Gastroesophageal sphincter (tissue), 4 donors: ENCODE measurements at regions not wholly inside any gene's neighbourhood (a gene's known extent, or its start where the extent isn't known, plus 50 kb on each side); places are given as distances from the start of the nearest gene placed in this dataset.
"Not testable (repeated sequence)": the region's sequence is repeated elsewhere in the genome, so short reads cannot be mapped to it uniquely, and the experiment has no call there.

Experiments
- ATAC-seq: fragments of 150-250 bp; one replicate; pipeline ENCODE4 v1.9.1; 2016; ENCODE audit warnings: mild to moderate bottlenecking, moderate library complexity
- H3K27ac ChIP-seq, 4 donors: fragments of 200-600 bp; sonication (generic) in 3 of 4; 1 replicate in 3 of 4; 2 replicates in 1 of 4; pipeline ENCODE4 v1.5.1; 2016 to 2019
- H3K27me3 ChIP-seq: fragments of 200-600 bp; sonication (generic); one replicate; pipeline ENCODE4 v1.5.1; 2019
- H3K36me3 ChIP-seq, 2 donors: fragments of 200-600 bp; sonication (generic); one replicate each; pipeline ENCODE4 v1.5.1; 2019; ENCODE audit warnings: control low read depth in 1 of 2
- H3K4me1 ChIP-seq, 3 donors: fragments of 200-600 bp; sonication (generic); 1 replicate in 2 of 3; 2 replicates in 1 of 3; pipeline ENCODE4 v1.5.1; 2016 to 2019; ENCODE audit warnings: control low read depth in 2 of 3
- H3K4me3 ChIP-seq, 2 donors: fragments of 200-600 bp; sonication (generic); one replicate each; pipeline ENCODE4 v1.5.1; 2019; ENCODE audit warnings: mild to moderate bottlenecking in 1 of 2, moderate library complexity in 1 of 2
- H3K9me3 ChIP-seq, 3 donors: fragments of 200-600 bp; sonication (generic); one replicate each; pipeline ENCODE4 v1.5.1; 2017 to 2019; ENCODE audit warnings: control low read depth in 2 of 3
- EP300 ChIP-seq: sonication (generic); formaldehyde crosslinking; IDR thresholded peaks from one replicate; pipeline ENCODE4 v1.6.1; 2017; ENCODE audit warnings: antibody characterized with exemption, mild to moderate bottlenecking
- POLR2A ChIP-seq, 2 donors: fragments of 450-650 bp; IDR thresholded peaks; one replicate each; pipeline ENCODE4 v1.6.1; 2017; ENCODE audit warnings: antibody characterized with exemption in 2 of 2, mild to moderate bottlenecking in 2 of 2, moderate library complexity in 1 of 2
- POLR2AphosphoS5 ChIP-seq: sonication (generic); formaldehyde crosslinking; IDR thresholded peaks from one replicate; pipeline ENCODE4 v1.6.1; 2017; ENCODE audit warnings: antibody characterized with exemption
- WGBS, 2 donors: methylation state at CpG; one replicate each; pipeline ENCODE4 v1.1.5; 2018; ENCODE audit warnings: low coverage in 1 of 2; 5-methylcytosine and 5-hydroxymethylcytosine counted together
- TF ChIP-seq, protein P1 (sequence below), 4 experiments: fragments of 200-600 bp in 2 of 4; fragments of 450-650 bp in 2 of 4; sonication (generic) in 1 of 4; IDR thresholded peaks; one replicate each; pipeline ENCODE4 v1.5.1; 2017 to 2019; ENCODE audit warnings: antibody characterized with exemption in 4 of 4, mild to moderate bottlenecking in 2 of 4, moderate library complexity in 2 of 4

DNA sequence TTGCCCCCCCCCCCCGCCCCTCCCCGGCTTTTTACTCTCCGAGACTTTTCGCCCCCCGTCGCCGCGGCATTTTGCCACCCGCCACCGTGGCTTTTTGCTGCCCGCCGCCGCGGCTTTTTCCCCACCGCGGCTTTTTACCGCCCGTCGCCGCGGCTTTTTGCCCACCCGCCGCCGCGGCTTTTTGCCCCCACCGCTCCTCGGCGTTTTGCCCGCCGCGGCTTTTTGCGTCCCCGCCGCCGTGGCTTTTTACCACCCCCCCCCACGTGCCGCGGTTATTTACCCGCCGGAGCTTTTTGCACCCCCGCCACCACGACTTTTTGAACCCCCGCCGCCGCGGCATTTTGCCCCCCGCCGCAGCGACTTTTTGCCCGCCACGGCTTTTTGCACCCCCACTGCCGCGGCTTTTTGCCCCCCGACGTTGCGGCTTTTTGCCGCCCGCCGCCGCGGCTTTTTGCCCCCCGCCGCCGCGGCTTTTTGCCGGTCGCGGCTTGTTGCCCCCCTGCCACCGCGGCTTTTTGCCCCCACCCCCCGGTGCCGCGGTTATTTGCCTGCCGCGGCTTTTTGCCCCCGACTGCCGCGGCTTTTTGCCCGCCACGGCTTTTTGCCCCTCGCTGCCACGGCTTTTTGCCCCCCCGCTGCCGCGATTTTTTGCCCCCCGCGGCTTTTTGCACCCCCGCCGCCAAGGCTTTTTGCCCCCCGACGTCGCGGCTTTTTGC, 461.1 kb downstream of the ZNF33B start:
- Histone ChIP-seq H3K27me3 (peaks cover 58% of the 10 kb centered on the region), H3K36me3 (no peaks in the 10 kb centered on the region), H3K4me3 (peak overlapping the region in 1 of 2 donors; percentile 32), H3K27ac (no peak overlapping the region), H3K4me1 (peaks cover 0 to 13% (median 0%) of the 10 kb centered on the region in 3 donors), H3K9me3 (peaks cover 0 to 9% (median 0%) of the 10 kb centered on the region in 3 donors)
- no peak for ATAC-seq
- WGBS, 2 donors, result 2 to 4% methylated on average over 9 to 17 of the region's 93 CpGs
- TF ChIP-seq POLR2AphosphoS5, result no peak
- TF ChIP-seq EP300, result no peak
- TF ChIP-seq, protein P1, sequence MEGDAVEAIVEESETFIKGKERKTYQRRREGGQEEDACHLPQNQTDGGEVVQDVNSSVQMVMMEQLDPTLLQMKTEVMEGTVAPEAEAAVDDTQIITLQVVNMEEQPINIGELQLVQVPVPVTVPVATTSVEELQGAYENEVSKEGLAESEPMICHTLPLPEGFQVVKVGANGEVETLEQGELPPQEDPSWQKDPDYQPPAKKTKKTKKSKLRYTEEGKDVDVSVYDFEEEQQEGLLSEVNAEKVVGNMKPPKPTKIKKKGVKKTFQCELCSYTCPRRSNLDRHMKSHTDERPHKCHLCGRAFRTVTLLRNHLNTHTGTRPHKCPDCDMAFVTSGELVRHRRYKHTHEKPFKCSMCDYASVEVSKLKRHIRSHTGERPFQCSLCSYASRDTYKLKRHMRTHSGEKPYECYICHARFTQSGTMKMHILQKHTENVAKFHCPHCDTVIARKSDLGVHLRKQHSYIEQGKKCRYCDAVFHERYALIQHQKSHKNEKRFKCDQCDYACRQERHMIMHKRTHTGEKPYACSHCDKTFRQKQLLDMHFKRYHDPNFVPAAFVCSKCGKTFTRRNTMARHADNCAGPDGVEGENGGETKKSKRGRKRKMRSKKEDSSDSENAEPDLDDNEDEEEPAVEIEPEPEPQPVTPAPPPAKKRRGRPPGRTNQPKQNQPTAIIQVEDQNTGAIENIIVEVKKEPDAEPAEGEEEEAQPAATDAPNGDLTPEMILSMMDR (IDR thresholded peaks at IDR 0.05), result no peak
- no peak for TF ChIP-seq POLR2A (IDR thresholded peaks at IDR 0.05)

DNA sequence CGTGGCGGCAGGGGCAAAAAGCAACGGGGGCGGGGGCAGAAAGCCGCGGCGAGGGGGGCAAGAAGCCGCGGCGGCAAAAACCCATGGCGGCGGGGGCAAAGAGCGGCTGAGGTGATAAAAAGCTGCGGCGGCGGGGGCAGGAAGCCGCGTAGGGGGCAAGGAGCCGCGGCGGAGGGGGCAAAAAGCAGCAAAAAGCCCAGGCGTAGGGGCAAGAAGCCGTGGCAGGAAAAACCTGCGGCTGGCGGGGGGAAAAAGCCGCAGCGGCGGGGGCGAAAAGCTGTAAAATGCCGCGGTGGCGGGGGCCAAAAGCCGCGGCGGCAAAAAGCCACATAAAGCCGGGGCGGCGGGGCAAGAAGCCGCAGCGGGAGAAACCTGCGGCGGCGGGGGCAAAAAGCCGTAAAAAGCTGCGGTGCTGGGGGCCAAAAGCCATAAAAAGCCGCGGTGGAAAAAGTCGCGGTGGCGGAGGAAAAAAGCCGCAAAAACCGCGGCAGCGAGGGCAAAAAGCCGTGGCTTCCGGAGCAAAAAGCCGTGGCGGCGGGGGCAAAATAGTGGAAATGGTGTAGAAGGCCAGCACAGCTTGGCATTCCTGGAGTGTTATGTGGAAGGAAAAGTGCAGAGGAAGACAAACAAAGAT, 487.8 kb downstream of the ZNF33B start:
- H3K27me3 ChIP-seq, result peaks cover 34% of the 10 kb centered on the region
- no peaks in the 10 kb centered on the region for H3K4me1 ChIP-seq
- H3K9me3 ChIP-seq, result peaks cover 0 to 23% (median 0%) of the 10 kb centered on the region in 3 donors
- WGBS, 2 donors, result 52 to 79% methylated on average over 11 to 29 of the region's 59 CpGs
- H3K4me3 ChIP-seq, result no peak overlapping the region
- H3K36me3 ChIP-seq, result no peaks in the 10 kb centered on the region
- H3K27ac ChIP-seq, result no peak overlapping the region
- ATAC-seq, result no peak
- TF ChIP-seq POLR2AphosphoS5 (no peak), POLR2A (IDR thresholded peaks at IDR 0.05) (no peak), EP300 (no peak)
- TF ChIP-seq, protein P1 (IDR thresholded peaks at IDR 0.05), result no peak

DNA sequence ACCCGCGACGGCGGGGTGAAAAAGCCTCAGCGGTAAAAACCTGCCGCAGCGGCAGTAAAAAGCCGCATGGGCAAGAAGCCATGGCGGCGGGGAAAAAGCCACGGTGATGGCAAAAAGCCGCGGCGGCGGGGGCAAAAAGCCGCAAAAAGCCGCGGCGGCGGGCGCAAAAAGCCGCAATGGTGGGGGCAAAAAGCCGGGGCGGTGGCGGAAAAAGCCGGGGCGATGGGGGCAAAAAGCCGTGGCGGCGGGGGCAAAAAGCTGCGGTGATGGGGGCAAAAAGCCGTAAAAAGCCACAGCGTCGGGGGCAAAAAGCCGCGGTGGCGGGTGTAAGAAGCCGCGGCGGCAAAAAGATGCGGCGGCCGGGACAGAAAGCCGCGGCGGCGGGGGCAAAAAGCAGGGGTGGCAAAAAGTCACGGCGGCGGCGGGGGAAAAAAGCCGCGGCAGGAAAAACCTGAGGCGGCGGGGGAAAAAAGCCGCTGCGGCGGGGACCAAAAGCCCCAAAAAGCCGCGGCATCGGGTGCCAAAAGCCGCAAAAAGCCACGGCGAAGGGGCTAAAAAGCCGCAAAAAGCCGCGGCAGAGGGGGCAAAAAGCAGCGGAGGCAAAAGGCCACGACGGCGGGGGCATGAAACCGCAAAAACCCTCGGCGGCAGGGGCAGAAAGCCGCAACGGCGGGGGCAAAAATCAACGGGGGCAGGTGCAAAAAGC, 488.5 kb downstream of the ZNF33B start:
- no peaks in the 10 kb centered on the region for H3K4me1 ChIP-seq
- TF ChIP-seq POLR2AphosphoS5, result no peak
- TF ChIP-seq, protein P1 (IDR thresholded peaks at IDR 0.05), result no peak
- no peak for TF ChIP-seq EP300
- TF ChIP-seq POLR2A (IDR thresholded peaks at IDR 0.05), result no peak
- ATAC-seq, result no peak
- H3K4me3 ChIP-seq, result no peak overlapping the region
- WGBS, 2 donors, result 51 to 60% methylated on average over 2 to 53 of the region's 78 CpGs
- H3K36me3 ChIP-seq, result no peaks in the 10 kb centered on the region
- peaks cover 34% of the 10 kb centered on the region for H3K27me3 ChIP-seq
- H3K9me3 ChIP-seq, result peaks cover 0 to 23% (median 0%) of the 10 kb centered on the region in 3 donors
- no peak overlapping the region for H3K27ac ChIP-seq

DNA sequence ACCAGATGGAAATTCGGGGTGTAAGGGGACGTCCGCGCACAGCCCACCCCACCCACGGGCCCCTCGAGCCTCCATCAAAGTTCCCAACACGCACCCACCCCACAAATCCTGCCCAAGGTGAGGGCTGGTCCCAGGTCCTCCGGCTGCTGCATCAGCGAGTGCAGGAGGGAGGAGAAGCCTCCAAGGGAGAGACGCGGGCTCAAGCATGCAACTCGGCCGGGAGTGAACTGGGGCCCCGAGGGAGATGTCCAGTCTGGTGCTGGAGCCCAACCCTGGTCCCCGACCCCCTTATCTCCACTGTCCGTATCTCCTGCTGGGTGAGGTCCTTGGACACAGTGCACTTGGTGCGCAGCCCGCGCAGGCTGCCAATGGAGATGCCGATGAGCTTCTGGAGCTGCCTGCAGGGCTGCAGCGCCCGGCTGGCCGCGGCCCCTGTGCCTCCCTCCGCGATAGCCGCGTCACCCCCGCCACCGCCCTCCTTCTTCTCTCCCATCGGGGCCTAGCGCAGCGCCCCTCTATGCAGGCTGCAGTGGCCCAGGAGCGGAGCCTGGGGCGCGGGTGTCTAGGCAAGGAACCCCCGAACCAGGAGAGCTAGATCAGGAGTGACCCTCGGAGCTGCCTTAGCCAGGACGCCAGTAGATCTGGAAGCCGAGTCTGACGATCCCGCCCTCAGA, 489.2 kb downstream of the ZNF33B start:
- no peak overlapping the region for H3K4me3 ChIP-seq
- H3K27ac ChIP-seq, result no peak overlapping the region
- no peak for ATAC-seq
- no peaks in the 10 kb centered on the region for H3K4me1 ChIP-seq
- H3K9me3 ChIP-seq, result peaks cover 0 to 23% (median 0%) of the 10 kb centered on the region in 3 donors
- TF ChIP-seq EP300 (no peak), POLR2AphosphoS5 (no peak), POLR2A (IDR thresholded peaks at IDR 0.05) (no peak)
- TF ChIP-seq, protein P1 (IDR thresholded peaks at IDR 0.05), result no peak
- no peaks in the 10 kb centered on the region for H3K36me3 ChIP-seq
- 73 to 75% methylated on average over 5 to 7 of the region's 42 CpGs for WGBS, 2 donors
- peaks cover 34% of the 10 kb centered on the region for H3K27me3 ChIP-seq

DNA sequence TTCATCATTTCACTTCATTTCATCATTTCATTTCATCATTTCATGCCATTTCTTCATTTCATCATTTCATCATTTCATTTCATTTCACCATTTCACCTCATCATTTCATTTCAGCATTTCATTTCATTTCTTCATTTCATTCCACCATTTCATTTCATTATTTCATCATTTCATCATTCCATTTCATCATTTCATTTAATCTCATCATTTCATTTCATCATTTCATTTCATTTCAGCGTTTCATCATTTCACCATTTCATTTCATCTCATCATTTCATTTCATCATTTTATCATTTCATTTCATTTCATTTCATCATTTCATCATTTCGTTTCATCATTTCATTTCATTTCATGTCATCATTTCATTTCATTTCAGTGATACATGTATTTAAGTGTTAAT, 492.2 kb downstream of the ZNF33B start:
- H3K4me1 ChIP-seq, ATAC-seq, H3K27ac ChIP-seq, H3K4me3 ChIP-seq, H3K36me3 ChIP-seq: not testable (repeated sequence)
- H3K27me3 ChIP-seq, result peaks cover 34% of the 10 kb centered on the region
- 49 to 71% methylated on average over 2 of the region's 2 CpGs for WGBS, 2 donors
- peaks cover 0 to 29% (median 0%) of the 10 kb centered on the region in 3 donors for H3K9me3 ChIP-seq

DNA sequence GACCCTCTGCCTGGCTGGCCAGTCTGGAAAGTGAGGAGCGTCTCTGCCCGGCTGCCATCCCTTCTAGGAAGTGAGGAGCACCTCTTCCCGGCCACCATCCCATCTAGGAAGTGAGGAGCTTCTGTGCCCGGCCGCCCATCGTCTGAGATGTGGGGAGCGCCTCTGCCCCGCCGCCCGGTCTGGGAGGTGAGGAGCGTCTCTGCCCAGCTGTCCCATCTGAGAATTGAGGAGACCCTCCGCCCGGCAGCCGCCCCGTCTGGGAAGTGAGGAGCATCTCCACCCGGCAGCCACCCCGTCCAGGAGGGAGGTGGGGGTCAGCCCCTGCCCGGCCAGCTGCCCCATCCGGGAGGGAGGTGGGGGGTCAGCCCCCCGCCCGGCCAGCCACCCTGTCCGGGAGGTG, 500.3 kb downstream of the ZNF33B start:
- H3K9me3 ChIP-seq, result peaks cover 0 to 13% (median 0%) of the 10 kb centered on the region in 3 donors
- H3K4me3 ChIP-seq, ATAC-seq, H3K36me3 ChIP-seq, H3K27ac ChIP-seq, H3K4me1 ChIP-seq, H3K27me3 ChIP-seq: not testable (repeated sequence)
- no CpG with 5 or more reads among the region's 22 CpGs for WGBS, 2 donors
